GM12878 (cell line): ENCODE measurements at regions not wholly inside any gene's neighbourhood (a gene's known extent, or its start where the extent isn't known, plus 50 kb on each side); places are given as distances from the start of the nearest gene placed in this dataset.

Experiments used
- ATAC-seq: fragments of 200-7000 bp; cut with Tn5 transposase; 3 replicates; pipeline ENCODE4 v1.9.1; 2020; ENCODE audit warnings: mild to moderate bottlenecking, moderate library complexity
- BruUV-seq: library from RNA; stranded (reverse); fragments of 400-500 nt; replicated peaks from 2 replicates; lab custom pipeline; 2021; lab: Mats Ljungman, UMichigan
- CTCF ChIA-PET: fragments of 300-600 bp; sonication (Branson Sonifier 250); formaldehyde crosslinking; extraction: SDS; loops from one replicate; lab custom pipeline; 2021; ENCODE audit warnings: inconsistent platforms; lab: Yijun Ruan, JAX
- POLR2A ChIA-PET: fragments of 350-600 bp; formaldehyde crosslinking; extraction: SDS; loops from one replicate; lab custom pipeline; 2021; ENCODE audit warnings: inconsistent platforms; lab: Charles Lee
- RAD21 ChIA-PET: fragments of 300-600 bp; sonication (Branson Sonifier 250); formaldehyde crosslinking; loops from one replicate; lab custom pipeline; 2023; ENCODE audit warnings: antibody characterized with exemption; ENCODE audit not compliant: unreplicated experiment; lab: Charles Lee
- SMC1A ChIA-PET: fragments of 300-600 bp; sonication (Branson Sonifier 250); formaldehyde crosslinking; loops from one replicate; lab custom pipeline; 2023; ENCODE audit not compliant: unreplicated experiment, uncharacterized antibody; lab: Charles Lee
- DNase-seq: peaks from one replicate; pipeline ENCODE4 v3.0.0-alpha.2; 2011; ENCODE audit warnings: low read depth, low spot score
- FAIRE-seq: peaks from 3 replicates; lab custom pipeline; 2011; peaks lifted over from hg19 to GRCh38; lab: Jason Lieb, UNC
- H2AFZ ChIP-seq: 2 replicates; pipeline ENCODE4 v1.6.0; 2011; ENCODE audit warnings: low read depth, low read length, control low read depth; ENCODE audit not compliant: control insufficient read depth
- H3K27ac ChIP-seq: 2 replicates; pipeline ENCODE4 v1.5.1; 2011; ENCODE audit warnings: control low read depth; ENCODE audit not compliant: control insufficient read depth, insufficient read depth
- H3K27me3 ChIP-seq, 2 experiments: replicated peaks in 1 of 2; 2 replicates each; pipeline versions ENCODE4 v1.6.0 to v1.6.1; 2011; ENCODE audit warnings: low read length in 1 of 2; ENCODE audit not compliant: control insufficient read depth in 2 of 2, insufficient read depth in 2 of 2
- H3K36me3 ChIP-seq, 2 experiments: 2 replicates each; pipeline ENCODE4 v1.5.1; 2011; ENCODE audit warnings: low read length in 1 of 2; ENCODE audit not compliant: control insufficient read depth in 2 of 2, insufficient read depth in 2 of 2
- H3K4me1 ChIP-seq: 2 replicates; pipeline ENCODE4 v1.6.1; 2011; ENCODE audit warnings: mild to moderate bottlenecking, low read length, moderate library complexity, mixed read lengths; ENCODE audit not compliant: control insufficient read depth, insufficient read depth
- H3K4me2 ChIP-seq: 2 replicates; pipeline ENCODE4 v1.6.0; 2011; ENCODE audit warnings: control low read depth; ENCODE audit not compliant: control insufficient read depth, insufficient read depth
- H3K4me3 ChIP-seq: fragments of 200-600 bp; sonication (generic); 2 replicates; pipeline ENCODE4 v1.5.1; 2016
- H3K79me2 ChIP-seq: 2 replicates; pipeline ENCODE4 v1.6.0; 2011; ENCODE audit warnings: low read length; ENCODE audit not compliant: control insufficient read depth, insufficient read depth
- H3K9ac ChIP-seq: 2 replicates; pipeline ENCODE4 v1.8.0; 2011; ENCODE audit warnings: low read length, control low read depth, mixed read lengths; ENCODE audit not compliant: control insufficient read depth, insufficient read depth
- H3K9me3 ChIP-seq: replicated peaks from 3 replicates; pipeline ENCODE4 v1.5.1; 2011; ENCODE audit warnings: mild to moderate bottlenecking, low read length; ENCODE audit not compliant: control insufficient read depth, insufficient read depth
- H4K20me1 ChIP-seq: 2 replicates; pipeline ENCODE4 v1.6.0; 2011; ENCODE audit not compliant: control insufficient read depth, insufficient read depth
- CREM ChIP-seq: IDR thresholded peaks from 2 replicates; pipeline ENCODE4 v1.6.1; 2014; ENCODE audit warnings: antibody characterized with exemption, low read depth
- FOS ChIP-seq: IDR thresholded peaks from 3 replicates; pipeline ENCODE4 v1.6.1; 2011; ENCODE audit warnings: borderline replicate concordance; ENCODE audit not compliant: insufficient read length; ENCODE audit errors: extremely low read depth
- IRF4 ChIP-seq: IDR thresholded peaks from 2 replicates; pipeline ENCODE4 v1.6.1; 2011; ENCODE audit warnings: low read depth, low read length
- LARP7 ChIP-seq: fragments of 450-650 bp; IDR thresholded peaks from 2 replicates; pipeline ENCODE4 v1.6.1; 2017; ENCODE audit warnings: mild to moderate bottlenecking
- NBN ChIP-seq: fragments of 450-650 bp; IDR thresholded peaks from 2 replicates; pipeline ENCODE4 v1.6.1; 2016
- POLR2AphosphoS2 ChIP-seq: IDR thresholded peaks from 2 replicates; pipeline ENCODE4 v1.6.1; 2011; ENCODE audit warnings: low read depth, mild to moderate bottlenecking, low read length, improper control_type of control experiment, moderate library complexity
- RB1 ChIP-seq: fragments of 450-650 bp; formaldehyde crosslinking; IDR thresholded peaks from 2 replicates; pipeline ENCODE4 v1.6.1; 2017; ENCODE audit warnings: mild to moderate bottlenecking, borderline replicate concordance
- STAT1 ChIP-seq: fragments of 450-650 bp; conservative IDR thresholded peaks from 2 replicates; pipeline ENCODE4 v1.6.1; 2014; ENCODE audit warnings: antibody characterized with exemption, mild to moderate bottlenecking
- ZNF207 ChIP-seq: fragments of 450-650 bp; IDR thresholded peaks from 2 replicates; pipeline ENCODE4 v1.6.1; 2014; ENCODE audit warnings: antibody characterized with exemption, mild to moderate bottlenecking, borderline replicate concordance
- ZNF622 ChIP-seq: fragments of 450-650 bp; IDR thresholded peaks from 2 replicates; pipeline ENCODE4 v1.6.1; 2017; ENCODE audit warnings: mild to moderate bottlenecking, inconsistent platforms
- WGBS: methylation state at CpG from one replicate; pipeline ENCODE4 v1.1.6; 2016; ENCODE audit warnings: low lambda C conversion rate; ENCODE audit not compliant: insufficient replicate concordance, insufficient coverage; ENCODE audit errors: missing lambda C conversion rate; 5-methylcytosine and 5-hydroxymethylcytosine counted together
- in situ Hi-C: fragments of 300-500 bp; cut with MboI; formaldehyde crosslinking; loops from 9 replicates; pipeline ENCODE4 v1.14.3; 2018; ENCODE audit warnings: mixed read lengths
- intact Hi-C: fragments of 100-400 bp; cut with micrococcal nuclease; formaldehyde crosslinking; loops from one replicate; pipeline ENCODE4 v1.14.2; 2022; ENCODE audit not compliant: unreplicated experiment
- TF ChIP-seq, protein P1 (sequence below): IDR thresholded peaks from 2 replicates; pipeline ENCODE4 v1.6.1; 2012; ENCODE audit warnings: mild to moderate bottlenecking, low read depth, low read length
- TF ChIP-seq, protein P2 (sequence below): fragments of 450-650 bp; IDR thresholded peaks from 2 replicates; pipeline ENCODE4 v1.6.1; 2017; ENCODE audit warnings: borderline replicate concordance
- TF ChIP-seq, protein P3 (sequence below), 3 experiments: IDR thresholded peaks in 2 of 3; conservative IDR thresholded peaks in 1 of 3; 2 replicates each; pipeline ENCODE4 v1.5.1; 2011; ENCODE audit warnings: low read depth in 3 of 3, low read length in 3 of 3, mild to moderate bottlenecking in 3 of 3, control low read depth in 2 of 3, moderate library complexity in 2 of 3, inconsistent platforms in 1 of 3, mixed read lengths in 1 of 3; ENCODE audit not compliant: control insufficient read depth in 2 of 3, insufficient read depth in 1 of 3; ENCODE audit errors: extremely low read depth in 1 of 3
- TF ChIP-seq, protein P4 (sequence below): fragments of 450-650 bp; IDR thresholded peaks from 2 replicates; pipeline ENCODE4 v1.6.1; 2017; ENCODE audit warnings: low read depth, mild to moderate bottlenecking, moderate library complexity

DNA sequence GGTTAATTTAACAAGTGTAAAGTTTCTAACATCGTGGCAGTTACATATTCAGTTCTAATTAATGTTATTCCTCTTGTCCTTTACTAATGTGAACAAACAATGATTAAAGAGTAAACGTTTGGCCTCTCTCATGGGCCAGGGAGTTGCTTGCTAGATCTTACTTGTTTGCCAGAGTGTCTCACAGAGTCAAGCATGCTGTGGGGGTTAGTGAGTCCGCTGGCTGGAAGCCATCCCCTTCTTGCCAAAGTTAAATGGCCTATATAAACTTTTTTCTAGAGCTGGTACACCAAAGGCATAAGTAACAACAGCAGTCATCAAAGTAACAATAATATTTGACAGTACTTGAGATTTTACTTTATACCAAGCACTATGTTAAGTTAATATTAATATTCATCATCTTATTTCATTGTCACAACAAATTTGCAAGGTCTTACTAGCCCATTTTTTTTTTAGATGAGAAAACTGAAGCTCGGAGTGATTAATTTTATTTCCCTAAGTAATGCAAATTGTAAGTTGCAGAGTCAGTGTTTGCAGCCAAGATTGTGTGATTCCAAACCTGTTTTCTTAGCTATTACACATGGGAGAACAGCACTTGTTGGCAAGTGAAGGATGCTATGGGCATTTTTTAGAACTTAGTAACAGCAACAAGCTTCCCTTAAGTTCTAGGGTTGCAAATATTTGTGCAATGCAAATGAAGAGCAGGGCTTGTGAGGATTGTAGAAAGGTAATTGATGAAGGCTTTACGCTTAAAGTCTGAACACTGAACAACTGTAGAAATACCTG lies 224.5 kb downstream of the RFPL4B start:
- no peak overlapping the region for H3K9ac ChIP-seq
- no peak overlapping the region for H2AFZ ChIP-seq
- FAIRE-seq (no peak), DNase-seq (no peak), ATAC-seq (no peak)
- no peaks in the 10 kb centered on the region for H3K9me3 ChIP-seq
- no peaks in the 10 kb centered on the region for H3K79me2 ChIP-seq
- H3K4me1 ChIP-seq: no peaks in the 10 kb centered on the region
- H3K4me2 ChIP-seq: no peak overlapping the region
- H3K36me3 ChIP-seq: no peaks in the 10 kb centered on the region
- BruUV-seq: no TSS peak
- H3K4me3 ChIP-seq: no peak overlapping the region
- no peaks in the 10 kb centered on the region for H3K27me3 ChIP-seq
- 18% methylated on average over 5 of the region's 5 CpGs for WGBS
- RAD21 ChIA-PET: no interaction called here
- SMC1A ChIA-PET: no interaction called here
- CTCF ChIA-PET: no interaction called here
- no peaks in the 10 kb centered on the region for H4K20me1 ChIP-seq
- in situ Hi-C loops: no loop called here
- POLR2A ChIA-PET: no interaction called here
- H3K27ac ChIP-seq: no peak overlapping the region
- TF ChIP-seq POLR2AphosphoS2: no peak
- TF ChIP-seq RB1: no peak
- TF ChIP-seq ZNF207: no peak
- no peak for TF ChIP-seq STAT1
- TF ChIP-seq, protein P1, sequence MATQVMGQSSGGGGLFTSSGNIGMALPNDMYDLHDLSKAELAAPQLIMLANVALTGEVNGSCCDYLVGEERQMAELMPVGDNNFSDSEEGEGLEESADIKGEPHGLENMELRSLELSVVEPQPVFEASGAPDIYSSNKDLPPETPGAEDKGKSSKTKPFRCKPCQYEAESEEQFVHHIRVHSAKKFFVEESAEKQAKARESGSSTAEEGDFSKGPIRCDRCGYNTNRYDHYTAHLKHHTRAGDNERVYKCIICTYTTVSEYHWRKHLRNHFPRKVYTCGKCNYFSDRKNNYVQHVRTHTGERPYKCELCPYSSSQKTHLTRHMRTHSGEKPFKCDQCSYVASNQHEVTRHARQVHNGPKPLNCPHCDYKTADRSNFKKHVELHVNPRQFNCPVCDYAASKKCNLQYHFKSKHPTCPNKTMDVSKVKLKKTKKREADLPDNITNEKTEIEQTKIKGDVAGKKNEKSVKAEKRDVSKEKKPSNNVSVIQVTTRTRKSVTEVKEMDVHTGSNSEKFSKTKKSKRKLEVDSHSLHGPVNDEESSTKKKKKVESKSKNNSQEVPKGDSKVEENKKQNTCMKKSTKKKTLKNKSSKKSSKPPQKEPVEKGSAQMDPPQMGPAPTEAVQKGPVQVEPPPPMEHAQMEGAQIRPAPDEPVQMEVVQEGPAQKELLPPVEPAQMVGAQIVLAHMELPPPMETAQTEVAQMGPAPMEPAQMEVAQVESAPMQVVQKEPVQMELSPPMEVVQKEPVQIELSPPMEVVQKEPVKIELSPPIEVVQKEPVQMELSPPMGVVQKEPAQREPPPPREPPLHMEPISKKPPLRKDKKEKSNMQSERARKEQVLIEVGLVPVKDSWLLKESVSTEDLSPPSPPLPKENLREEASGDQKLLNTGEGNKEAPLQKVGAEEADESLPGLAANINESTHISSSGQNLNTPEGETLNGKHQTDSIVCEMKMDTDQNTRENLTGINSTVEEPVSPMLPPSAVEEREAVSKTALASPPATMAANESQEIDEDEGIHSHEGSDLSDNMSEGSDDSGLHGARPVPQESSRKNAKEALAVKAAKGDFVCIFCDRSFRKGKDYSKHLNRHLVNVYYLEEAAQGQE: no peak
- TF ChIP-seq CREM: no peak
- no peak for TF ChIP-seq FOS
- TF ChIP-seq, protein P2, sequence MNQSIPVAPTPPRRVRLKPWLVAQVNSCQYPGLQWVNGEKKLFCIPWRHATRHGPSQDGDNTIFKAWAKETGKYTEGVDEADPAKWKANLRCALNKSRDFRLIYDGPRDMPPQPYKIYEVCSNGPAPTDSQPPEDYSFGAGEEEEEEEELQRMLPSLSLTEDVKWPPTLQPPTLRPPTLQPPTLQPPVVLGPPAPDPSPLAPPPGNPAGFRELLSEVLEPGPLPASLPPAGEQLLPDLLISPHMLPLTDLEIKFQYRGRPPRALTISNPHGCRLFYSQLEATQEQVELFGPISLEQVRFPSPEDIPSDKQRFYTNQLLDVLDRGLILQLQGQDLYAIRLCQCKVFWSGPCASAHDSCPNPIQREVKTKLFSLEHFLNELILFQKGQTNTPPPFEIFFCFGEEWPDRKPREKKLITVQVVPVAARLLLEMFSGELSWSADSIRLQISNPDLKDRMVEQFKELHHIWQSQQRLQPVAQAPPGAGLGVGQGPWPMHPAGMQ: no peak
- no peak for TF ChIP-seq NBN
- no peak for TF ChIP-seq LARP7
- TF ChIP-seq IRF4: no peak
- no peak for TF ChIP-seq ZNF622
- TF ChIP-seq, protein P3, sequence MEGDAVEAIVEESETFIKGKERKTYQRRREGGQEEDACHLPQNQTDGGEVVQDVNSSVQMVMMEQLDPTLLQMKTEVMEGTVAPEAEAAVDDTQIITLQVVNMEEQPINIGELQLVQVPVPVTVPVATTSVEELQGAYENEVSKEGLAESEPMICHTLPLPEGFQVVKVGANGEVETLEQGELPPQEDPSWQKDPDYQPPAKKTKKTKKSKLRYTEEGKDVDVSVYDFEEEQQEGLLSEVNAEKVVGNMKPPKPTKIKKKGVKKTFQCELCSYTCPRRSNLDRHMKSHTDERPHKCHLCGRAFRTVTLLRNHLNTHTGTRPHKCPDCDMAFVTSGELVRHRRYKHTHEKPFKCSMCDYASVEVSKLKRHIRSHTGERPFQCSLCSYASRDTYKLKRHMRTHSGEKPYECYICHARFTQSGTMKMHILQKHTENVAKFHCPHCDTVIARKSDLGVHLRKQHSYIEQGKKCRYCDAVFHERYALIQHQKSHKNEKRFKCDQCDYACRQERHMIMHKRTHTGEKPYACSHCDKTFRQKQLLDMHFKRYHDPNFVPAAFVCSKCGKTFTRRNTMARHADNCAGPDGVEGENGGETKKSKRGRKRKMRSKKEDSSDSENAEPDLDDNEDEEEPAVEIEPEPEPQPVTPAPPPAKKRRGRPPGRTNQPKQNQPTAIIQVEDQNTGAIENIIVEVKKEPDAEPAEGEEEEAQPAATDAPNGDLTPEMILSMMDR (IDR thresholded peaks at IDR 0.05 in 2 of 3, conservative IDR thresholded peaks at IDR 0.05 in 1 of 3; ENCODE audit: control insufficient read depth in 2 of 3, extremely low read depth in 1 of 3, insufficient read depth in 1 of 3, low read depth in 3 of 3, low read length in 3 of 3): no peak
- TF ChIP-seq, protein P4, sequence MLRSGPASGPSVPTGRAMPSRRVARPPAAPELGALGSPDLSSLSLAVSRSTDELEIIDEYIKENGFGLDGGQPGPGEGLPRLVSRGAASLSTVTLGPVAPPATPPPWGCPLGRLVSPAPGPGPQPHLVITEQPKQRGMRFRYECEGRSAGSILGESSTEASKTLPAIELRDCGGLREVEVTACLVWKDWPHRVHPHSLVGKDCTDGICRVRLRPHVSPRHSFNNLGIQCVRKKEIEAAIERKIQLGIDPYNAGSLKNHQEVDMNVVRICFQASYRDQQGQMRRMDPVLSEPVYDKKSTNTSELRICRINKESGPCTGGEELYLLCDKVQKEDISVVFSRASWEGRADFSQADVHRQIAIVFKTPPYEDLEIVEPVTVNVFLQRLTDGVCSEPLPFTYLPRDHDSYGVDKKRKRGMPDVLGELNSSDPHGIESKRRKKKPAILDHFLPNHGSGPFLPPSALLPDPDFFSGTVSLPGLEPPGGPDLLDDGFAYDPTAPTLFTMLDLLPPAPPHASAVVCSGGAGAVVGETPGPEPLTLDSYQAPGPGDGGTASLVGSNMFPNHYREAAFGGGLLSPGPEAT: no peak
- TF ChIP-seq, all 136 proteins: peak for 0
- intact Hi-C loops: no loop called here
